PFSK-1 (cell line): ENCODE measurements at regions not wholly inside any gene's neighbourhood (a gene's known extent, or its start where the extent isn't known, plus 50 kb on each side); places are given as distances from the start of the nearest gene placed in this dataset.

ENCODE experiments used
- FOXP2 ChIP-seq: optimal IDR thresholded peaks from 2 replicates; pipeline ENCODE3; 2011; ENCODE audit warnings: borderline replicate concordance, control low read depth, inconsistent platforms; ENCODE audit not compliant: insufficient read depth; ENCODE audit errors: extremely low read length, extremely low read depth
- POLR2AphosphoS5 ChIP-seq: IDR thresholded peaks from 2 replicates; pipeline ENCODE4 v1.6.1; 2012; ENCODE audit warnings: low read depth, mild to moderate bottlenecking, control low read depth, low read length, moderate library complexity
- SIN3A ChIP-seq: IDR thresholded peaks from 2 replicates; pipeline ENCODE4 v1.6.1; 2012; ENCODE audit warnings: mild to moderate bottlenecking, low read length, moderate library complexity, borderline replicate concordance; ENCODE audit not compliant: insufficient read depth
- TAF1 ChIP-seq: IDR thresholded peaks from 2 replicates; pipeline ENCODE4 v1.6.1; 2012; ENCODE audit warnings: low read length, control low read depth, borderline replicate concordance; ENCODE audit not compliant: insufficient read depth

DNA sequence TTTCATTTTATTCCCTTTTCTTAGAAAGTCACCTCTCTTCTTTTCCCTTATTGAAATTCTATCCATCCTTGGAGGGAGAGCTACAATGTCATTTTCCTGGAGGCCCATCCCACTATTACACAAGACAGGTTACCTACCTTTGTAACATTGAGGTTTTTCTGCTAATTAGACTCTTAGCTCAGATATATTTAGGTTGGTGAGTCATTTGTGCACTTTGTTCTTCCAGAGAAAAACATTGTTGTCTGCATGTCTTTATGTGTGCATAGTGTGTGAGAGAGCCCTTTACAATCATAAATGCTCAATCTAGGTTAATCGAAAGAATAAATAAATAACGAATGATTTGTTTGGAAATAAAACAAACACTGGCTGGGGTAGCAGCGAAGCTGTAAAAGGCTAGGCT, 191.8 kb downstream of the DACT1 start:
- TF ChIP-seq SIN3A (no peak), POLR2AphosphoS5 (no peak), TAF1 (no peak), FOXP2 (no peak)
